ENCODE measurements at regions not wholly inside any gene's neighbourhood (a gene's known extent, or its start where the extent isn't known, plus 50 kb on each side); places are given as distances from the start of the nearest gene placed in this dataset.

DNA sequence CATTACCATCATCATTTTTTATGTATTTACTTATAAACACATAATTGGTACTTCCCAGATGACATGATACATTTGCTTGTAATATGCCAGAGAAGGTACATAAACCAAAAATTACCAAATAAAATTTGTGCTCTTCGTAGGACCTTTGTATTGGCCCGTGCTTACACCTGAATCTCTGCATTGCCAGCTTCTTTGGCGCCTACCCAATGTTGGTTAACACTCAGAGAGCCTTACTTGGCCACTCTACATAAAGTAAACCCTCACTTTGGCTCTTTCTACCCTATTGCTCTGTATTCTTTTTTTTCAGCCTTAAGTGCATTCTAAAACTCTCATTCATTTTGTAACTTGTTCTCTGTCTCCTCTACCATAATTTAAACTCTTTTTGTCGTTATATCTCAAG, 148.1 kb upstream of the ZNF608 start:
- TF ChIP-seq CTCF (IDR thresholded peaks at IDR 0.05; ENCODE audit: low read depth, low read length, missing input control) (no peak), EGR1 (IDR thresholded peaks at IDR 0.05; ENCODE audit: low read depth in 2 of 2) (no peak), TAF1 (conservative IDR thresholded peaks at IDR 0.05) (no peak), SP1 (IDR thresholded peaks at IDR 0.05) (no peak), FOXA1 (IDR thresholded peaks at IDR 0.05) (no peak), RXRA (IDR thresholded peaks at IDR 0.05) (no peak), JUND (IDR thresholded peaks at IDR 0.05) (no peak), RAD21 (IDR thresholded peaks at IDR 0.05) (peak in 1 of 2 donors; percentile 12), YY1 (IDR thresholded peaks at IDR 0.05) (no peak)
- TF ChIP-seq, protein P1, sequence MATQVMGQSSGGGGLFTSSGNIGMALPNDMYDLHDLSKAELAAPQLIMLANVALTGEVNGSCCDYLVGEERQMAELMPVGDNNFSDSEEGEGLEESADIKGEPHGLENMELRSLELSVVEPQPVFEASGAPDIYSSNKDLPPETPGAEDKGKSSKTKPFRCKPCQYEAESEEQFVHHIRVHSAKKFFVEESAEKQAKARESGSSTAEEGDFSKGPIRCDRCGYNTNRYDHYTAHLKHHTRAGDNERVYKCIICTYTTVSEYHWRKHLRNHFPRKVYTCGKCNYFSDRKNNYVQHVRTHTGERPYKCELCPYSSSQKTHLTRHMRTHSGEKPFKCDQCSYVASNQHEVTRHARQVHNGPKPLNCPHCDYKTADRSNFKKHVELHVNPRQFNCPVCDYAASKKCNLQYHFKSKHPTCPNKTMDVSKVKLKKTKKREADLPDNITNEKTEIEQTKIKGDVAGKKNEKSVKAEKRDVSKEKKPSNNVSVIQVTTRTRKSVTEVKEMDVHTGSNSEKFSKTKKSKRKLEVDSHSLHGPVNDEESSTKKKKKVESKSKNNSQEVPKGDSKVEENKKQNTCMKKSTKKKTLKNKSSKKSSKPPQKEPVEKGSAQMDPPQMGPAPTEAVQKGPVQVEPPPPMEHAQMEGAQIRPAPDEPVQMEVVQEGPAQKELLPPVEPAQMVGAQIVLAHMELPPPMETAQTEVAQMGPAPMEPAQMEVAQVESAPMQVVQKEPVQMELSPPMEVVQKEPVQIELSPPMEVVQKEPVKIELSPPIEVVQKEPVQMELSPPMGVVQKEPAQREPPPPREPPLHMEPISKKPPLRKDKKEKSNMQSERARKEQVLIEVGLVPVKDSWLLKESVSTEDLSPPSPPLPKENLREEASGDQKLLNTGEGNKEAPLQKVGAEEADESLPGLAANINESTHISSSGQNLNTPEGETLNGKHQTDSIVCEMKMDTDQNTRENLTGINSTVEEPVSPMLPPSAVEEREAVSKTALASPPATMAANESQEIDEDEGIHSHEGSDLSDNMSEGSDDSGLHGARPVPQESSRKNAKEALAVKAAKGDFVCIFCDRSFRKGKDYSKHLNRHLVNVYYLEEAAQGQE (IDR thresholded peaks at IDR 0.05) = no peak
- TF ChIP-seq, protein P2, sequence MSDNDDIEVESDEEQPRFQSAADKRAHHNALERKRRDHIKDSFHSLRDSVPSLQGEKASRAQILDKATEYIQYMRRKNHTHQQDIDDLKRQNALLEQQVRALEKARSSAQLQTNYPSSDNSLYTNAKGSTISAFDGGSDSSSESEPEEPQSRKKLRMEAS (IDR thresholded peaks at IDR 0.05) = no peak

All from liver (tissue), 3 donors.